A549 (cell line): ENCODE measurements at regions not wholly inside any gene's neighbourhood (a gene's known extent, or its start where the extent isn't known, plus 50 kb on each side); places are given as distances from the start of the nearest gene placed in this dataset.

ENCODE experiments used
- CTCF ChIP-seq: fragments of >200 bp; sonication (Bioruptor Twin); formaldehyde crosslinking; IDR thresholded peaks from 3 replicates; pipeline ENCODE4 v1.5.1; 2016
- JUN ChIP-seq, 2 experiments: fragments of >200 bp; sonication (Bioruptor Twin); formaldehyde crosslinking; IDR thresholded peaks; 2 replicates in 1 of 2; 3 replicates in 1 of 2; pipeline ENCODE4 v1.6.1; 2016 to 2017
- MAX ChIP-seq: IDR thresholded peaks from 2 replicates; pipeline ENCODE4 v1.6.1; 2012
- NR3C1 ChIP-seq: fragments of >200 bp; sonication (Bioruptor Twin); formaldehyde crosslinking; IDR thresholded peaks from 3 replicates; pipeline ENCODE4 v1.6.1; 2017
- POLR2A ChIP-seq: IDR thresholded peaks from 2 replicates; pipeline ENCODE4 v1.6.1; 2012; ENCODE audit warnings: mild to moderate bottlenecking, low read length
- RAD21 ChIP-seq, 2 experiments: fragments of >200 bp in 1 of 2; sonication (Bioruptor Twin) in 1 of 2; formaldehyde crosslinking in 1 of 2; IDR thresholded peaks in 1 of 2; conservative IDR thresholded peaks in 1 of 2; 2 replicates in 1 of 2; 3 replicates in 1 of 2; pipeline ENCODE4 v1.6.1; 2012 to 2018; ENCODE audit warnings: inconsistent platforms in 1 of 2
- RFX5 ChIP-seq: fragments of 450-650 bp; IDR thresholded peaks from 2 replicates; pipeline ENCODE4 v1.7.1; 2014; ENCODE audit warnings: antibody characterized with exemption, mild to moderate bottlenecking, moderate library complexity

GRCh38 chr10:31209478-31209877 lies 109.5 kb upstream of the ZEB1 start:
- TF ChIP-seq CTCF, result no peak
- no peak for TF ChIP-seq JUN (IDR thresholded peaks at IDR 0.05)
- no peak for TF ChIP-seq NR3C1
- no peak for TF ChIP-seq POLR2A
- TF ChIP-seq MAX, result no peak
- no peak for TF ChIP-seq RFX5
- no peak for TF ChIP-seq RAD21 (conservative IDR thresholded peaks at IDR 0.05 in 1 of 2, IDR thresholded peaks at IDR 0.05 in 1 of 2)
